ENCODE measurements at regions not wholly inside any gene's neighbourhood (a gene's known extent, or its start where the extent isn't known, plus 50 kb on each side); places are given as distances from the start of the nearest gene placed in this dataset.

GRCh38 chr2:66034467-66034866 is 400.5 kb upstream of the MEIS1 start:
- H3K9me2 ChIP-seq (replicated peaks; ENCODE audit: insufficient read depth, low read length) = no peaks in the 10 kb centered on the region
- H3K9ac ChIP-seq (ENCODE audit: low read length) = no peak overlapping the region
- no peaks in the 10 kb centered on the region for H3K36me3 ChIP-seq (ENCODE audit: low read length)
- TF ChIP-seq CTCF (IDR thresholded peaks at IDR 0.05; ENCODE audit: insufficient read depth, low read length, poor library complexity, severe bottlenecking) = no peak
- no peak for TF ChIP-seq EZH2phosphoT487 (conservative IDR thresholded peaks at IDR 0.05; ENCODE audit: low read length)
- H3K4me2 ChIP-seq (ENCODE audit: low read depth, low read length, poor library complexity, severe bottlenecking) = no peak overlapping the region
- H3K4me3 ChIP-seq (ENCODE audit: insufficient read depth, low read length, poor library complexity, severe bottlenecking) = no peak overlapping the region
- no peaks in the 10 kb centered on the region for H3K79me2 ChIP-seq (ENCODE audit: insufficient read depth, low read length)
- no peaks in the 10 kb centered on the region for H3K9me3 ChIP-seq (ENCODE audit: insufficient read depth, low read length)
- no peak overlapping the region for H2AFZ ChIP-seq (ENCODE audit: low read depth, low read length, severe bottlenecking)
- no peaks in the 10 kb centered on the region for H3F3A ChIP-seq (ENCODE audit: insufficient read depth)
- H3K27me3 ChIP-seq (ENCODE audit: low read length) = no peaks in the 10 kb centered on the region
- no peaks in the 10 kb centered on the region for H4K20me1 ChIP-seq (ENCODE audit: low read depth, low read length)
- H3K27ac ChIP-seq (ENCODE audit: low read depth, low read length) = no peak overlapping the region

DNA sequence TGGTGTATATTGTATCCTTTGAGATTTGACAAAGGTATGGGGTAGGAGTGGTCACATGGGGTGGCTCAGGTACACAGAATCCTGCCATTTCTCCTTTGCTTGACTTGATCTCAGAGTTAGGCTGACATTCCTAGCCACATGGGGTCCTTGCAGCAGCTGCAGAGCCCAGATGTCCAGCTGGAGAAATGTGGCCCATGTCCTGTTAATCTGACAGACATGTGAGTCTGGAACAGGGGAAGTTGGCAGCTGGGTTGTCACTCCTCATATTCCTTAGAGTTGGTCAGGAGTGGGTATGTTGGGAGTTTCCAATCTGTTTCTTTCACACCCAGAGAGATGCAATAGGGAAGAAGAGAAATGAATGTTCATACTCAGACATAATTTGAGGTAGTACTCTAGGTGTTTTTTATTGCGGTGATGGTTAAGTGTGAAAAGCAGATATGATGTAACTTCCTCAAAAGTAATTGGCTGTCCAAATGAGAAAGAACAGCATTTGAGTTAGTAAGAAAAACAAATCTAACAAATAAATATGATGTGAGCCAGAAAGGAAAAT is 402.6 kb upstream of the MEIS1 start:
- H3K27ac ChIP-seq (ENCODE audit: low read depth, low read length) = no peak overlapping the region
- H3F3A ChIP-seq (ENCODE audit: insufficient read depth) = no peaks in the 10 kb centered on the region
- H3K36me3 ChIP-seq (ENCODE audit: low read length) = no peaks in the 10 kb centered on the region
- H3K9me3 ChIP-seq (ENCODE audit: insufficient read depth, low read length) = no peaks in the 10 kb centered on the region
- H2AFZ ChIP-seq (ENCODE audit: low read depth, low read length, severe bottlenecking) = no peak overlapping the region
- H3K9ac ChIP-seq (ENCODE audit: low read length) = no peak overlapping the region
- H3K79me2 ChIP-seq (ENCODE audit: insufficient read depth, low read length) = no peaks in the 10 kb centered on the region
- no peaks in the 10 kb centered on the region for H3K9me2 ChIP-seq (replicated peaks; ENCODE audit: insufficient read depth, low read length)
- H3K4me3 ChIP-seq (ENCODE audit: insufficient read depth, low read length, poor library complexity, severe bottlenecking) = no peak overlapping the region
- no peaks in the 10 kb centered on the region for H4K20me1 ChIP-seq (ENCODE audit: low read depth, low read length)
- TF ChIP-seq CTCF (IDR thresholded peaks at IDR 0.05; ENCODE audit: insufficient read depth, low read length, poor library complexity, severe bottlenecking) = no peak
- no peak for TF ChIP-seq EZH2phosphoT487 (conservative IDR thresholded peaks at IDR 0.05; ENCODE audit: low read length)
- H3K27me3 ChIP-seq (ENCODE audit: low read length) = no peaks in the 10 kb centered on the region
- H3K4me2 ChIP-seq (ENCODE audit: low read depth, low read length, poor library complexity, severe bottlenecking) = no peak overlapping the region

DNA sequence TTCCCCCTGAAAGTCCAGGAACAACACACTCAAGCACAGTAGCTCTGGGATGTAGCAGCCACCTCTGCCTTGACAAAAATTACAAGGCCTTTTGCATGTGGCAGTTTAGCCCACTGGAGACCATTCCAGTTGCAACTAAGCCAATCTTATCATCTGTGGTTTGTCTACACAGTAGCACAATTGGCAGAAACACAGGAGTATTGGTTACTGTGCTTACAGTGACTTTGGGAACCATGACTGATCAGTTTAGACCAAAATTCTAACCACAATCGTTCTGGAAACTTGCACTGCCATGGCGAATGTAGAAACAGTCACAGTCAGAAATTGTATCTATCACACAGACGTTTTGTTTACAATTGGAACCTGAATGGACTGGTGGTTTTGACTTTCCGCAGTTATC is 403.7 kb upstream of the MEIS1 start:
- TF ChIP-seq EZH2phosphoT487 (conservative IDR thresholded peaks at IDR 0.05; ENCODE audit: low read length) (no peak), CTCF (IDR thresholded peaks at IDR 0.05; ENCODE audit: insufficient read depth, low read length, poor library complexity, severe bottlenecking) (no peak)
- Histone ChIP-seq H3F3A (ENCODE audit: insufficient read depth) (no peaks in the 10 kb centered on the region), H3K4me3 (ENCODE audit: insufficient read depth, low read length, poor library complexity, severe bottlenecking) (no peak overlapping the region), H3K9me2 (replicated peaks; ENCODE audit: insufficient read depth, low read length) (no peaks in the 10 kb centered on the region), H3K36me3 (ENCODE audit: low read length) (no peaks in the 10 kb centered on the region), H2AFZ (ENCODE audit: low read depth, low read length, severe bottlenecking) (no peak overlapping the region), H3K27me3 (ENCODE audit: low read length) (no peaks in the 10 kb centered on the region), H3K9ac (ENCODE audit: low read length) (no peak overlapping the region), H3K9me3 (ENCODE audit: insufficient read depth, low read length) (no peaks in the 10 kb centered on the region), H3K79me2 (ENCODE audit: insufficient read depth, low read length) (no peaks in the 10 kb centered on the region), H3K27ac (ENCODE audit: low read depth, low read length) (no peak overlapping the region), H3K4me2 (ENCODE audit: low read depth, low read length, poor library complexity, severe bottlenecking) (no peak overlapping the region), H4K20me1 (ENCODE audit: low read depth, low read length) (no peaks in the 10 kb centered on the region)
